ENCODE measurements at regions not wholly inside any gene's neighbourhood (a gene's known extent, or its start where the extent isn't known, plus 50 kb on each side); places are given as distances from the start of the nearest gene placed in this dataset.
"Not testable (repeated sequence)": the region's sequence is repeated elsewhere in the genome, so short reads cannot be mapped to it uniquely, and the experiment has no call there.

GRCh38 chr4:67292636-67293035 lies 252.7 kb downstream of the CENPC start:
- no peaks in the 10 kb centered on the region for H3K4me1 ChIP-seq (ENCODE audit: insufficient read depth, insufficient read length)

GRCh38 chr4:67292045-67292444 lies 253.3 kb downstream of the CENPC start:
- no peaks in the 10 kb centered on the region for H3K27me3 ChIP-seq (ENCODE audit: insufficient read depth, insufficient read length)

More at GRCh38 chr4:67292636-67293035, 252.7 kb downstream of the CENPC start:
- H3K36me3 ChIP-seq (ENCODE audit: insufficient read depth, insufficient read length, low read length): no peaks in the 10 kb centered on the region
- H3K4me3 ChIP-seq (ENCODE audit: insufficient read length, low read depth): no peak overlapping the region
- DNase-seq (ENCODE audit: low read depth, low spot score): no peak
- no peak overlapping the region for H3K9ac ChIP-seq (ENCODE audit: insufficient read length, low read depth)
- H3K9me3 ChIP-seq (ENCODE audit: insufficient read depth, low read length): 0 out of 2 replicates have a peak, but pooled peaks cover 6% of the 10 kb centered on the region
- H3K27me3 ChIP-seq (ENCODE audit: insufficient read depth, insufficient read length): no peaks in the 10 kb centered on the region
- TF ChIP-seq YY1 (IDR thresholded peaks at IDR 0.05; ENCODE audit: insufficient read depth, insufficient read length) (no peak), SUZ12 (IDR thresholded peaks at IDR 0.05; ENCODE audit: extremely low read depth, insufficient read depth, insufficient read length) (no peak), ZNF274 (IDR thresholded peaks at IDR 0.05; ENCODE audit: low read depth, low read length) (no peak)

GRCh38 chr4:67291644-67292043 lies 253.7 kb downstream of the CENPC start:
- Histone ChIP-seq H3K27me3 (ENCODE audit: insufficient read depth, insufficient read length) (no peaks in the 10 kb centered on the region), H3K9ac (ENCODE audit: insufficient read length, low read depth) (no peak overlapping the region), H3K36me3 (ENCODE audit: insufficient read depth, insufficient read length, low read length) (no peaks in the 10 kb centered on the region), H3K9me3 (ENCODE audit: insufficient read depth, low read length) (peaks cover 6% of the 10 kb centered on the region; the same call in 1 of the 2 replicates), H3K4me1 (ENCODE audit: insufficient read depth, insufficient read length) (no peaks in the 10 kb centered on the region), H3K4me3 (ENCODE audit: insufficient read length, low read depth) (no peak overlapping the region)
- TF ChIP-seq ZNF274 (IDR thresholded peaks at IDR 0.05; ENCODE audit: low read depth, low read length): no peak
- no peak for DNase-seq (ENCODE audit: low read depth, low spot score)

More at GRCh38 chr4:67292045-67292444, 253.3 kb downstream of the CENPC start:
- H3K9me3 ChIP-seq (ENCODE audit: insufficient read depth, low read length): 0 out of 2 replicates have a peak, but pooled peaks cover 6% of the 10 kb centered on the region
- no peak overlapping the region for H3K9ac ChIP-seq (ENCODE audit: insufficient read length, low read depth)
- H3K4me1 ChIP-seq (ENCODE audit: insufficient read depth, insufficient read length): no peaks in the 10 kb centered on the region
- no peak for TF ChIP-seq ZNF274 (IDR thresholded peaks at IDR 0.05; ENCODE audit: low read depth, low read length)
- TF ChIP-seq SUZ12 (IDR thresholded peaks at IDR 0.05; ENCODE audit: extremely low read depth, insufficient read depth, insufficient read length): no peak
- TF ChIP-seq YY1 (IDR thresholded peaks at IDR 0.05; ENCODE audit: insufficient read depth, insufficient read length): no peak
- no peak for DNase-seq (ENCODE audit: low read depth, low spot score)
- no peak overlapping the region for H3K4me3 ChIP-seq (ENCODE audit: insufficient read length, low read depth)
- no peaks in the 10 kb centered on the region for H3K36me3 ChIP-seq (ENCODE audit: insufficient read depth, insufficient read length, low read length)

- peaks cover 6% of the 10 kb centered on the region; the same call in 1 of the 2 replicates for H3K9me3 ChIP-seq (ENCODE audit: insufficient read depth, low read length)
- DNase-seq (ENCODE audit: low read depth, low spot score): no peak
Observed at GRCh38 chr4:67288964-67289363, 256.3 kb downstream of the CENPC start.

GRCh38 chr4:67286724-67287123 lies 258.6 kb downstream of the CENPC start:
- Histone ChIP-seq H3K9ac (ENCODE audit: insufficient read length, low read depth) (no peak overlapping the region), H3K27me3 (ENCODE audit: insufficient read depth, insufficient read length) (no peaks in the 10 kb centered on the region), H3K4me1 (ENCODE audit: insufficient read depth, insufficient read length) (no peaks in the 10 kb centered on the region), H3K4me3 (ENCODE audit: insufficient read length, low read depth) (no peak overlapping the region), H3K9me3 (ENCODE audit: insufficient read depth, low read length) (peaks cover 6% of the 10 kb centered on the region; the same call in 1 of the 2 replicates), H3K36me3 (ENCODE audit: insufficient read depth, insufficient read length, low read length) (no peaks in the 10 kb centered on the region)
- no peak for TF ChIP-seq ZNF274 (IDR thresholded peaks at IDR 0.05; ENCODE audit: low read depth, low read length)
- TF ChIP-seq SUZ12 (IDR thresholded peaks at IDR 0.05; ENCODE audit: extremely low read depth, insufficient read depth, insufficient read length): no peak
- TF ChIP-seq YY1 (IDR thresholded peaks at IDR 0.05; ENCODE audit: insufficient read depth, insufficient read length): no peak
- DNase-seq (ENCODE audit: low read depth, low spot score): no peak

More at GRCh38 chr4:67288964-67289363, 256.3 kb downstream of the CENPC start:
- no peaks in the 10 kb centered on the region for H3K27me3 ChIP-seq (ENCODE audit: insufficient read depth, insufficient read length)
- H3K4me3 ChIP-seq (ENCODE audit: insufficient read length, low read depth): no peak overlapping the region
- TF ChIP-seq SUZ12 (IDR thresholded peaks at IDR 0.05; ENCODE audit: extremely low read depth, insufficient read depth, insufficient read length): no peak
- TF ChIP-seq YY1 (IDR thresholded peaks at IDR 0.05; ENCODE audit: insufficient read depth, insufficient read length): no peak
- TF ChIP-seq ZNF274 (IDR thresholded peaks at IDR 0.05; ENCODE audit: low read depth, low read length): no peak
- H3K4me1 ChIP-seq (ENCODE audit: insufficient read depth, insufficient read length): no peaks in the 10 kb centered on the region
- no peaks in the 10 kb centered on the region for H3K36me3 ChIP-seq (ENCODE audit: insufficient read depth, insufficient read length, low read length)
- H3K9ac ChIP-seq (ENCODE audit: insufficient read length, low read depth): no peak overlapping the region

GRCh38 chr4:67282749-67283148 lies 262.6 kb downstream of the CENPC start:
- no peaks in the 10 kb centered on the region; the same call in 1 of the 2 replicates for H3K9me3 ChIP-seq (ENCODE audit: insufficient read depth, low read length)
- no peak overlapping the region for H3K9ac ChIP-seq (ENCODE audit: insufficient read length, low read depth)
- no peaks in the 10 kb centered on the region for H3K27me3 ChIP-seq (ENCODE audit: insufficient read depth, insufficient read length)
- H3K4me3 ChIP-seq (ENCODE audit: insufficient read length, low read depth): no peak overlapping the region
- H3K36me3 ChIP-seq (ENCODE audit: insufficient read depth, insufficient read length, low read length): no peaks in the 10 kb centered on the region
- H3K4me1 ChIP-seq (ENCODE audit: insufficient read depth, insufficient read length): no peaks in the 10 kb centered on the region
- DNase-seq (ENCODE audit: low read depth, low spot score): no peak
- TF ChIP-seq SUZ12 (IDR thresholded peaks at IDR 0.05; ENCODE audit: extremely low read depth, insufficient read depth, insufficient read length) (no peak), ZNF274 (IDR thresholded peaks at IDR 0.05; ENCODE audit: low read depth, low read length) (no peak), YY1 (IDR thresholded peaks at IDR 0.05; ENCODE audit: insufficient read depth, insufficient read length) (no peak)

- Histone ChIP-seq H3K27me3 (ENCODE audit: insufficient read depth, insufficient read length) (no peaks in the 10 kb centered on the region), H3K9me3 (ENCODE audit: insufficient read depth, low read length) (peaks cover 17% of the 10 kb centered on the region; the same call in 1 of the 2 replicates), H3K9ac (ENCODE audit: insufficient read length, low read depth) (no peak overlapping the region), H3K4me3 (ENCODE audit: insufficient read length, low read depth) (no peak overlapping the region), H3K4me1 (ENCODE audit: insufficient read depth, insufficient read length) (no peaks in the 10 kb centered on the region), H3K36me3 (ENCODE audit: insufficient read depth, insufficient read length, low read length) (no peaks in the 10 kb centered on the region)
- no peak for DNase-seq (ENCODE audit: low read depth, low spot score)
- TF ChIP-seq SUZ12 (IDR thresholded peaks at IDR 0.05; ENCODE audit: extremely low read depth, insufficient read depth, insufficient read length): no peak
- no peak for TF ChIP-seq YY1 (IDR thresholded peaks at IDR 0.05; ENCODE audit: insufficient read depth, insufficient read length)
- no peak for TF ChIP-seq ZNF274 (IDR thresholded peaks at IDR 0.05; ENCODE audit: low read depth, low read length)
Observed at GRCh38 chr4:67275179-67275750, 270.0 kb downstream of the CENPC start.

GRCh38 chr4:67274671-67275070 lies 270.6 kb downstream of the CENPC start:
- DNase-seq (ENCODE audit: low read depth, low spot score); H3K4me3 ChIP-seq (ENCODE audit: insufficient read length, low read depth); H3K36me3 ChIP-seq (ENCODE audit: insufficient read depth, insufficient read length, low read length); H3K4me1 ChIP-seq (ENCODE audit: insufficient read depth, insufficient read length); H3K27me3 ChIP-seq (ENCODE audit: insufficient read depth, insufficient read length); H3K9ac ChIP-seq (ENCODE audit: insufficient read length, low read depth): not testable (repeated sequence)
- peaks cover 17% of the 10 kb centered on the region; the same call in 1 of the 2 replicates for H3K9me3 ChIP-seq (ENCODE audit: insufficient read depth, low read length)

Measured in NT2/D1 (cell line).